Activated CD4-positive, alpha-beta T cell treated with anti-CD3 and anti-CD28 coated beads, Interleukin-2, amount 50 U/mL, for 24 hours (primary cell): ENCODE measurements at regions not wholly inside any gene's neighbourhood (a gene's known extent, or its start where the extent isn't known, plus 50 kb on each side); places are given as distances from the start of the nearest gene placed in this dataset.
"Not testable (repeated sequence)": the region's sequence is repeated elsewhere in the genome, so short reads cannot be mapped to it uniquely, and the experiment has no call there.

Experiments used
- DNase-seq, 2 donors: peaks; one replicate each; pipeline ENCODE4 v3.0.0-alpha.2; 2020; ENCODE audit warnings: low read depth in 1 of 2, low spot score in 1 of 2

DNA sequence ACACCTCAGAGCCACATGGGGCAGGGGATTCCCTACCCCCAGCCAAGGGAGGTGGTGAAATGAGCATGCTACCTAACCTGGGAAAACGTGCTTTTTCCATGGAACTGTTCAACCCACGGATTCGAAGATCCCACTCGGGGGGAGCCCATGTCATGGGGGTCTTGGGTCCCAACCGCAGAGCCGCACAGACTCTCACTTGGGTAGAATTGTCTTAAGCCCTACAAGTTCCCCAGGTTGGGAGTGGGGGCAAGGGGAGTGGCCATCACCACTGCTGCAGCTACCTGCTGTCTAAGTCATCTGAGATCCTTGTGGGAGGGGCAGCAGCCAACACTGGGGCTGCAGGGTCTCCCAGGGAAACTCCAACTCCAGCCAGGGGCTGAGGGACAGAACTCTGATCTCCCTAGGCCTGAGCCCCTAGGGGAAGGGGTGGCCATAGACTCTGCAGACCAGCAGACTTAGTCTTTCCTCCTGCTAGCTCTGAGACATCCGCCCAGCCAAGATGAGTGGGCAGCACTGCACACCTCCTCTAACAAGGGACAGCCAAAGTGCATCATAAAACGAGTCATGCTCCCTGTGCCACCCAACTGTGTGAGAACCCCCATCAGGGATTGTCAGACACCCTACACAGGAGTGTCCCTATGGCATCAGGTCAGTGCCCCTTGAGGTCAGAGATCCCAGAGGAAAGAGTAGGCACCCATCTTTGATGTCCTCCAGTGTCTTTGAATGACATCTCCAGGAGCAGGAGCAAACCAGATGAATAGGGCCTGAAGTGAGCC lies 610.4 kb upstream of the SLITRK6 start:
- DNase-seq: no peak

DNA sequence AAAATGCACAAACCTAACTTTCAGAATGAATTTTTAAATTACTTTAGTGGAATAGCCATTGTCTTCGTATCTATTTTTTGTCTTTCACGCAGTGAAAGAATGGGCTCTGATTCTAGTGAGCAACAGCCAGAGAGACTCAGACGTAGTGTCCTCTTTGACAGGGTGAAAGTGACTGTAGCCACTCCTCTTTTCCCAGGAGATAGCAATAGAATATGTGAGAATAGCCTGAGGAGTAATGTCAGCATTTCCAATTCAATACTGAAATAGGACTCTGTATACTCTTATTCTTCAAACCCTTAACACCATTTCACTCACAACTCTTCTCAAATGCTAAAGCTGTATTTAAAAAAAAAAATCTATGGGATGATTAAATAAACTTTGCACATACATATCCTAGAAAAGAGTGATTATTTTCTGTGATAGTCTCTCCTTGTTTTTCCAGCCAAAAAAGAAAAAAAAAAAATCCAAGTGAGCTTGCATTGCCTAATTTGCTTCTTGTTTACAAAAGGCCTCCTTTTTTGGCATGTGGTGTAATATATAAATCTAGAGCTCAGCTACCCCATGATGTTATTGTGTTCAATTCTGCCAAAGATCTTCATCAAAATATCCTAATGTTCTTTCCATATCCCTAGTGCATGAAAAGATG lies 626.1 kb upstream of the SLITRK6 start:
- DNase-seq: no peak

DNA sequence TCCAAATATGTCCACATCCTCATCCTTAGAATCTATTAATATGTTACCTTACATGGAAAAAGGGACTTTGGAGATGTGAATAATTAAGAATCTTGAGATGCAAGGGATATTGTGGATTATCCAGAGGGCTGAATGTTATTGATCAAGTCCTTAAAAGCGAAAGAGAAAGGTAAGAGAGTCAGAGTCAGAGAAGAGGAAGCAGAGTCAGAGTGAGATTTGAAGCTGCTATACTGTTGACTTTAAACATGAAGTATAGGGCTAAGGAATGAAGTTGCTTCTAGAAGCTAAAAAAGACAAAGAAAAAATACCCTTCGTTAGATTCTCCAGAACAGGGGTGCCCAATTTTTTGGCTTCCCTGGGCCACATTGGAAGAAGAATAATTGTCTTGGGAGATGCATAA lies 627.2 kb upstream of the SLITRK6 start:
- DNase-seq: no peak

DNA sequence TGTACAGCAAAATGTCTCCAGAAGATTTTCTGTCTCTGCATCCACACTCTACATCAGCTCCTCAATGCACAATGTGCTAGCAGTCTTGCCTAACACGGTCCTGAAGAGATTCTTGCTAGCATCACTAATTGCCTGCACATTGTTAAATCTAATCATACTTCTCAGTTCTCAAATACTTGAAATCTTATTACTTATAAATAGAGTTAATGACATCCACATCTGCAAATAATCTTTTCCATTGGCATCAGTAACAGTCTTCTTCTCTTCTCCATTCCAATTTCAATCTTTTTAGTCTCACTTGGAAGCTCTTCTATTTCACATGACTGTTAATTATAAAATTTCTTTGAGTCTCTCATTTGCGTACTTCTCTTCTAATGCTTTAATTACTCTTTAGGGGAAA lies 630.5 kb upstream of the SLITRK6 start:
- DNase-seq: no peak

DNA sequence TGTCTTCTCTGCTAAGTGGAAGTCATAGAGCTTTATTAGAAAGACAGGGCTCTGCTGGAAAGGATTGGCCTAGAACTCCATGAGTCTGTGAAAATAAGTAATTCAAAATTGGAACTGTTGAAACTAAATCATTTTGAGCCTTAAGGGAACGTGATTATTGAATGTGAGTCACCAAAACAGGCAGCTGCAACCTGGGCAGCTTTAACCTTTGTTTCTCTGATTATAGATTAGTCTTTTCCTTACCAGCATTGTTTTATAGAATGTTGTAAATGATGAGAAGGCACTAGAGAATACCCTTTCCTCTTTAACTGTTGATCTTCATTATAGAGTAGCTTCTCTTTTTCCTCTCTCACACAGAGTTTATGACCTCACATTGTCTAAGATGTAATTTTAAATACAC lies 638.8 kb upstream of the SLITRK6 start:
- no peak for DNase-seq

DNA sequence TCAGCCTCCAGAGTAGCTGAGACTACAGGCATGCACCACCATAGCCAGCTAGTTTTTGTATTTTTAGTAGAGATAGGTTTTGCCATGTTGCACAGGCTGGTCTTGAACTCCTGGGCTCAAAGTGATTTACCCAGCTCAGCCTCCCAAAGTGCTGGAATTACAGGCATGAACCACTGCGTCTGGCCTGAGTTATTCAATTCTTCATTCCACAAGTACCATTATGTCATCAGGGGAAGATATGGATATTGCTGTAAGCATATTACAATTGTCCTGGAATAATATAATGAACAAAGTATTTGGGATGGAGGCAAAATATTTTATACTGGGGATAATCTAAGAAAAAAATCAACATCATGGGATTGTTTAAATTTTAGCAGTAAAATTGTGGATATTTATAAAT lies 646.0 kb upstream of the SLITRK6 start:
- DNase-seq: no peak

DNA sequence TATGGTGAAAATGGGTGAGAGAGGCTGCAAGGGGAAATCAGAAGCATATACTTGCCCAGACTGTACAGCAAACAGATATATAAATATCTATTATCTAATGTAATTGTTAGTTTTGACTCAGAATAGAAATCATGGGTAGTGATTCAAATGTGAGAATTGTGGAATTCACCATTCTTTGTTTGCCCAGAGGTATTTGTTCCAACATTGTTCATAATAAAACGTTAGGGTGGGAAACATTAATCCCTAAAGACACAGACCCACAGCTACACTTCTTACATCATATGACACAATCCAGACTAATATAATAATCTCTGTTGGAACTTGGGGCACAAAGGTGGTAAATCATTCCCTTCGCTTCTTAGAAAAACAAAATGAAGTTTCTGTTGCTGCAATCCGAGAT lies 646.5 kb upstream of the SLITRK6 start:
- no peak for DNase-seq

DNA sequence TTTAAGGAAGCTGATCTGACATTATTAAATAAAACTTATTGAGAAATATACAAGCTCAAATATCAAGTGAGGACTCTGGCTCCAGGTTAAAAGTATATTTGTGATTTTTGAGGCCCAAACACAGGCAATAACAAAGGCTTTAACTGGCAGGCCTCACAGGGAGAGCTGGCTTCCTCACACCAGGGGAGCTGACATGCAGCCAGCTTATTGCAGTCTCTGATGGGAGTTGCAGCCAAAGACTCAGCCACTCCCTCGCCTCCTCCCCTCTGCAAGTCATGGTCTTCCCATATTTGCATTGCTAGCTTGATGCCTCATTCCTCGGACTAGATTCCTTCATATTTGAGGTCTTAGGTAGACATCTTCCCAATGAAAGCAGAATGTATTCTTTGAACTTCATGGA lies 647.1 kb upstream of the SLITRK6 start:
- no peak for DNase-seq

DNA sequence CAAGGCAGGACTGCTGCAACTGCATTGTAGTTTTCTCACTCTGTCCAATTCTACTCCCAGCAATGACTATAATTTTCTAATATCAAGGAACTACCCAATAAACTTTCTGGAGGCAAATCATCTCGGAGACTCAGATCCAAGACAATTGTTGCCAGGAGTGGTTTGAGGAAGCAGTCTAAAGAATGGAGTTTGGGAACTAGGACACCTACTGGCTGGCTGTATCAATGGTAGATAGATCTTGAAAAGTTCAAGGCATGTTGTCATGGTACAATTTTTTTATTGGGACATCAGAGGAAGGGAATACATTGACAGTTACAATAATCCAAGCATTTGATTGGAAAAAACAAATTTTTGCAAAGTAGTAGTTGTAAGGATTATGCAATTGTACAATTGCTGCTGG lies 648.3 kb upstream of the SLITRK6 start:
- no peak for DNase-seq

DNA sequence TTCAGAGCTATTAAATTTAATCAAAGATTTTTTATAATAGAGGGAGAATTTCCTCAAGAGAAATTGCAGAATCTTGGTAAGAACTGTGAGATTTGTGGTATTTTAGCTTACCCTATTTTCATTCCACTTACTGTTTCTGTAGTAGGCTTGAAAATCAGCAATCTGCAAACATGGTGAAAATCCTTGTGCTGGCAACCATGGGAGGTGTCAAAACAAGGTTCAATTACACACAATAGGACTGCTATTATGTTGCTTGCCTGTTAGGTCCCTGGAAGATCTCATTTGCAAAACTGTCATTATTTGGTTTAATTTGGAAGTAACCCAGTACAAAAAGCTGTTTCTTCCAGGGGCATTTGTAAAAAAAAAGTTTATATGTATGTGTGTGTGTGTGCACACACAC lies 662.8 kb upstream of the SLITRK6 start:
- no peak for DNase-seq

DNA sequence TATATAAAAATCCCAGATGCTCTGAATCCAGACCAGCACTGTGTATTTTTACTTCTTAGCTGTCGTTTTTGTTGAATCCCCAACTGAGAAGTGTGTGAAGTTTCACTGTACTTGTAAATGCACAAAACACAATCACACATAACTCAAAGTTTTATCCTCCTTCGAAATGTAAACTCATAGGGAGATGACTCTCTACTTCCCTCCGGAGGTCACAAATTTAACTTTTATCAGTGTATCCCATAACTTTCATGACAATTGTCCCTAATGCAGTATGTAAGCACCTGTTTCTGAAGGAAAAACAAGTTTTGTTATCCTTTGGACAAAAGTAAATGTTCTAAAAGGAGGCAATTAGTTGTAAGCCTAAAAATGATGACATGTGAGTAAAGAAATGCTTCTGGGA lies 665.0 kb upstream of the SLITRK6 start:
- no peak for DNase-seq

DNA sequence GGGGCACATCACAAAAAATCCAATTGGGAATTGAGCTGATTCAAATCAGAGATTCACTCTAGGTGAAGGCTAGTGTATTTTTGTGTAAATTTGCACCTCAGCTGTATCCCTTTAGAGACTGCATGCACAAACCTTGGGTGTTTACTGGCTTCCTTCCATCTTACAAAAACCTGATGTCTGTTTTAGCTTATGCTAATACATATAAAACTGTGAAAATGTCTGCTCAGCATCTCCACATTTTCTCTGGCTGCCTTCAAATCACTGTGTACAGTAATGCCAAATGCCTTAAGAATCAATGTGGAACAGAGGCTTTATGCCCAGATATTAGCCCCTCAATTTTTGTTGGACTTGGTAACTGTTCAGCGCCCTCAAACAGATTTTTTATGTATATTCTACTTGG lies 675.8 kb upstream of the SLITRK6 start:
- no peak for DNase-seq

DNA sequence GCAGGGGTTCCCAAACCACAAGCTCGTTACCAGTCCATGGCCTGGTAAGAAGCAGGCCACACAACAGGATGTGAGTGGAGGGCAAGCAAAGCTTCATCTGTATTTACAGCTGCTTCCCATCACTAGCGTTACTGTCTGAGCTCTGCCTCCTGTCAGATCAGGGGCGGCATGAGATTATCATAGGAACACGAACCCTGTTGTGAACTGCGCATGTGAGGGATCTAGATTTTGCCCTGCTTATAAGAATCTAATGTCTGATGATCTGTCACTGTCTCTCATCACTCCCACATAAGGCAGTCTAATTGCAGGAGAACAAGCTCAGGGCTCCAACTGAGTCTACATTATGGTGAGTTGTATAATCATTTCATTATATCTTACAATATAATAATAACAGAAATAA lies 677.4 kb upstream of the SLITRK6 start:
- no peak for DNase-seq

DNA sequence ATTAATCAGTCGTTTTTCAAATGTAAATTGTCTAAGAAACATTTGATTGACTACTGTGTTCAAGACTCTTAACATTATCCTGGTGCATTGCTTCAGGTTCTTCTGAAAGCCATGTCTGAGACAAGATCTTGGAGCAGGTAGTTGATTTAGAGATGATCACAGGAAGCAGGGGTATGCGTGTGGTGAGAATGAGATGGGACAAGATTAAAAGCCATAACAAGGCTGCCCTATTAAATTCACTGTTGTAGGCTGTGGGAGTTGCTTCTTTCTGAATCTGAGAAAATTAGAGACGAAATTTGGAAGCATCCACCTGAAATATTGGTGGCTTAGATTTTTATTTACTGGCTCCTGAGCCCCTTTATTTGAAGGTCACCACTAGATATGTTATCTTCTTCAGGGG lies 687.4 kb upstream of the SLITRK6 start:
- no peak for DNase-seq

DNA sequence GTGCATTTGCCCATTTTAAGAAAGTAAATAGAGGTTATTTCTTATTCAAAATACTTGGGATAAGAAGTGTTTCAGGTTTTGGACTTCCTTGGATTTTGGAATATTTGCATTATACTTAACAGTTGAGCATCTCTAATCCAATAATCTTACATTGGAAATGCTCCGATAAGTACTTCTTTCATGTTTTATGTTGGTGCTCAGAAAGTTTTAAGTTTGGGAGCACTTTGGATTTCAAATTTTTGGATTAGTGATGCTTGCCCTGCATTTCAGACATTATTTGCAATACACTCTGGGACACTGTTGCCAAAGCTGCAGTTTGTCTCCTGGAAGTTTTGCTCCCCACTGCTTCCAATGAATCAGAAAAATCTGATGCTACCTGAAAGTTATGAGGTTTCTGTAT lies 691.9 kb upstream of the SLITRK6 start:
- DNase-seq: no peak

DNA sequence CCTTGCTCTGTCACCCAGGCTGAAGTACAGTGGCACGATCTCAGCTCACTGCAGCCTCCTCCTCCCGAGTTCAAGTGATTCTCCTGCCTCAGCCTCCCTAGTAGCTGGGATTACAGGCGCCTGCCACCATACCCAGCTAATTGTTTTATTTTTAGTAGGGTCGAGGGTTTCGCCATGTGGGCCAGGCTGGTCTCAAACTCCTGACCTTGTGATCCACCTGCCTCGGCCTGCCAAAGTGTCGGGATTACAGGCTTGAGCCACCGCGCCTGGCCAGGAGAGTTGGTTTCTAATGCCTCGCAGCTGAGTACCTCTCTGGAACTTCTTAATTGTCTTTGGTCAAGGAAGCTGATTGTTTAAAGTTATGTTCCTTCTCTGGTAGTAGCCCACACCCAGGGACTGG lies 702.7 kb upstream of the SLITRK6 start:
- not testable (repeated sequence) for DNase-seq

DNA sequence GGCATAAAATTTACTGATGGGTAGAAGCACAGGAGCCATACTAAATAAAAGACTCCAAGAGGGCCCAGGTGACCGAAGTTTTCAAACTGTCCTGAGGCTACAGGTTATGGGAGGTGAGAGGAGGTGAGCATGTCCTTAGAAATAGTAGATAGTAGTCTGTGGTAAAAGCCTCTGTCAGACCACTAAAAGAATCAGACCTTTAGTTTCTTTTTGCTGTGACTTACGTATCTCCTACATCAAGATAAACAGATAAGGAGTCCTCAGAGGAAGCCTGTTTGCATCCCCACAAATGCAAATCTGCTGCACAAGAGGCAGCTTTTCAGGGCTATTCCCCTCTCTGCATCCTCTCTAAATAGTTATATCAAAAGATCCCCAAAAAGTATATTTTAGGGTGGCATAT lies 711.6 kb upstream of the SLITRK6 start:
- no peak for DNase-seq

DNA sequence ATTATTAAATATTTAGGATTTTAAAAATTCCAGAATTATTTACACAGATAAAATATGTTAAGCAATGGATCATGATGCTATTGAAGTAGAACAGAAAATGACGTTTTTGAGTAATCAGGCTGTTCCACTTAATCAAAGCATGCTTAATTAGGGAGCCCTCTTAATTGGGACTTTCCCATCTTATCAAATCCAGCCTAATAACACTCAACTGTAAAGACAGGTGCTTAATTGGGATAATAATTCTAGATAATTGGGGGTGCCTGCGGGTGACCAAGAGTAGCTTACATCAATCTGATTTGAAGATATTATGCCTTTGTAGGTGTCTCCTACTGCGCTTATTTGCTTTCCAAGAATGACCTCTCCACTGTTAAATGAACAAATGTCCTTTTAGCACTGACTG lies 742.2 kb upstream of the SLITRK6 start:
- no peak for DNase-seq

DNA sequence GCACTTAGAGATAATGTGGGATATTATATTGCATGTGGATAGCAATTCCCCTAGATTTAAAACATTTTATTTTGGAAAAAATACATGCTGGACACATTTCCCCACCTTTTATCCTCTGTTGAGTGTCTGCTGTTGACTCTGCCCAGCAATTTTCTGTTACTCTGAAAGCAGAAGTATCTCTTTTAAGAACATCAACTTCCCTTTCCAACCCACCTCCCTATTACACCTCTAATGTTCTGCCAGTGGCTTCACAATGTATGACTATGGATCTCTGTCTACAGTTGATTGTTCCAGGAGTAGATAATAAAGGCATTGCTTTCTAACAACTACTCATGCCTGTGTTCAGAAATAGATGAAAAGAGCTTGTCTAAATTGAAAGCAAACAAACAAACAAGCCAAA lies 754.8 kb upstream of the SLITRK6 start:
- no peak for DNase-seq

DNA sequence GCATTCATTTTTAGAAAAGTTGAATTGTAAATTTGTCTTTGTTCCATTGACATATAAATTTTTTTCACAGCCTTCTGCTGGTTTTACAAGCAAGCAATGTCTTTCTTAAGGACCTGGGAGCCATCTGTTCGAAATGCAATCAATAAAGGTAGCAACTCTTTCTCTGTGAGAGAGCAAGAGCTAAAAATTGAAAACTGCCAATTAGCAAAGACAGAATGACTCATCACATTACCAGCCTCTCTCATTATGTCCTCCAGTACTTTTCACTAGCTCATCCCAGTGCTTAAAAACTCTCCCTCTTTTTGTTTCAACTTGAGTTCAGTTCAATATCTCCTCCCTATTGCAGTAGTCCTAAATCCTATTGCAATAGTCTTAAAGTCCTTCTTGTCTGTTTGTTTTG lies 760.7 kb upstream of the SLITRK6 start:
- no peak for DNase-seq

DNA sequence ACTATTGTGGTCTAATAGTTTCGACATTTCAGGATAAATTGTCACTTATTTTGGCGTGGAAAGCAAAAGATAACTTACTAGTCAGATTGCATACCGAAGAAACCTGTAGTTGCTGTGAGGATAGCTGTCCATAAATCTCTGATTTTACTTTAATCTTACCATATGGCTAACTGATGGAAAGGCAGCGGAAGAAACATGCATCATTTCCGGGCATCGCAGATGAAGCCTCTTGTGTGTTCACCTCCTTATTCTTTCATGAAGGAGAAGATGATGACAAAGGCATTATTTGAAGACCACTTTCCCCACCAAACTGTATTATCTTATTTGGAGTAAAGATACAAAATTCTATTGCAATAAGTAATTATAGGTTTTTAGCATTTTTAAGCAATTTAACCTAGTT lies 763.6 kb upstream of the SLITRK6 start:
- DNase-seq: no peak

DNA sequence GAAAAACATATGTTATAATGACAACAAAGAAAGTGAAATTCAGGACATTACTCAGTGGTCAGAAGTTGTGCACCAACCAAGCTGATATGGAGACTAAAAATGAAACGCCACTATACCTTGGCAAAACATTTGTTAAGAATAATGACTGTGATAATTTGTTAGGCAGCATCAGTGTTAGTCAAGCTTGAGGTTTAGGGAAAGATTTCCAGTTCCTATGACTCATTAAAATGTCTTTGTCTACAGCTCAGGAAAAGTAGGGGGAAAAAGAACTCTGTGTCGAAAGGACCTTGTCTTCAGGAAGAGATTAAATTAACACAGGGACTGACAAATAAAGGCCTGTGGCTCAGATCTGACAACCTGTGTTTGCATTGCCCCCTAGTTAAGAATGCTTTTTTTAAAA lies 764.1 kb upstream of the SLITRK6 start:
- DNase-seq: no peak

DNA sequence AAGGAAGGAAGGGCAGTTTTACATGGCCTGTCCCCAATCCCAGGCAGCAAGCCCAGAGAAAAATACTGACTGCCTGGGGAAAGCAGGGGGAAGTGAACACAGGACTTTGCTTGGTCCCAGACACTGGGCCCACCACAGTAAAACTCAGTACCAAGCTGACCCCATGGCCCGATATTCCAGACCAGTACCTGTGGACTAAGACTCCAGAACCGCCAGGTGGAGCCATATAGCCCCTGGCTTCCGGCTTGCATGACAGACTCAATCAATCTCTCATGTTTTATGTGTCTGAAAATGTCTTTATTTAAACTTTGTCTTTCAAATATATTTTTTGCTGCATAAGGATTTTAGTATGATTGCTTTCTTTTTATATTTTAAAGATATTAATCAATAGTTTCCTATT lies 767.9 kb upstream of the SLITRK6 start:
- DNase-seq: no peak
